ENCODE measurements at regions not wholly inside any gene's neighbourhood (a gene's known extent, or its start where the extent isn't known, plus 50 kb on each side); places are given as distances from the start of the nearest gene placed in this dataset.

DNA sequence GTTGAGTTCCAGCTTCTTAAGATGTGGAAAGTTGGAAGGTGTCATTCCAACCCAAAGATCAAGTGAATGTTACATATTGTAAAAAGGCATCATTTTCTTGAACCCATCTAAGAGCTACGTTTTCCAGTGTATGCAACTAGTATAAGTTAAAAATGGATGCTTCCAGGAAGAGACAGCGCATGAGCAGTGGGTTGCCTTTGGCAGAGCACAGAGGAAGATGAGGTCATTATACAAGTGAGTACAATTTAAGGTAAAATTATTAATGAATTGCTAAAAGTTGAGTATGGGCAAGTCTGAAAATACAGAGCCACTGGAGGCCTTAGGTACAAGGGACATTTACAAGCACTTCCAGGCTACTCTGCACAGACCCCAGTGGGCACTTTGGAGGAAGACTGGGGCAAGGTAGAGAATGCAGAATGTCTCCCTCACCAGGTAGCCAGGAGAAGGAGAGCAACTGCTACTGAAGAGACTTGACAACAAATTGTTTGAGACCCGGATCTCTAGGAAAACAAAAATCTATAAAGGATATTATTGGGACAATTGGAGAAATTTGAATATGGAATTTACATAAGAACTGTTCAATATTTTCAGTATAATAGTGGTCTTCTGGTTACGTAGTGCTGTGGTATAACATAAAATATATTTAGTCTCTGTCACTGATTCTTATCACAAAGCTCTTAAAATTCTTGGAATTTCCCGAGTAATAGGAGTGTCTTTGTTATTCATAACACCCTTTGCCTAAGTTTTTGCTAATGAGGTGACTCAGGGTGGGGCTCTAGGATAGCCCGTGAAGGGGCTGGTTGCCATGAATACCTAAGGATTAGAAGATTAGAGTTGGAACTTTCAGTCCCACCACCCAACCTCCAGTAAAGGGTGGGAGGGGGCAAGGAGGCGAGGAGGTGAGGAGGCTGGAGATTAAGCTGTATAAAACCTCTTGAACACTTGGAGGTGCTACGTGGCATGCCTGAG, 129.9 kb upstream of the FER start:
- H3K9me3 ChIP-seq (ENCODE audit: insufficient read depth, low read length, severe bottlenecking) = peaks cover 2% of the 10 kb centered on the region
- no peaks in the 10 kb centered on the region for H3K36me3 ChIP-seq (ENCODE audit: insufficient read depth, low read length)
- DNase-seq = no peak
- TF ChIP-seq, protein P1, sequence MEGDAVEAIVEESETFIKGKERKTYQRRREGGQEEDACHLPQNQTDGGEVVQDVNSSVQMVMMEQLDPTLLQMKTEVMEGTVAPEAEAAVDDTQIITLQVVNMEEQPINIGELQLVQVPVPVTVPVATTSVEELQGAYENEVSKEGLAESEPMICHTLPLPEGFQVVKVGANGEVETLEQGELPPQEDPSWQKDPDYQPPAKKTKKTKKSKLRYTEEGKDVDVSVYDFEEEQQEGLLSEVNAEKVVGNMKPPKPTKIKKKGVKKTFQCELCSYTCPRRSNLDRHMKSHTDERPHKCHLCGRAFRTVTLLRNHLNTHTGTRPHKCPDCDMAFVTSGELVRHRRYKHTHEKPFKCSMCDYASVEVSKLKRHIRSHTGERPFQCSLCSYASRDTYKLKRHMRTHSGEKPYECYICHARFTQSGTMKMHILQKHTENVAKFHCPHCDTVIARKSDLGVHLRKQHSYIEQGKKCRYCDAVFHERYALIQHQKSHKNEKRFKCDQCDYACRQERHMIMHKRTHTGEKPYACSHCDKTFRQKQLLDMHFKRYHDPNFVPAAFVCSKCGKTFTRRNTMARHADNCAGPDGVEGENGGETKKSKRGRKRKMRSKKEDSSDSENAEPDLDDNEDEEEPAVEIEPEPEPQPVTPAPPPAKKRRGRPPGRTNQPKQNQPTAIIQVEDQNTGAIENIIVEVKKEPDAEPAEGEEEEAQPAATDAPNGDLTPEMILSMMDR (IDR thresholded peaks at IDR 0.05; ENCODE audit: borderline replicate concordance, extremely low read depth, low read length, poor library complexity, severe bottlenecking) = no peak
- no peaks in the 10 kb centered on the region for H3K79me2 ChIP-seq (ENCODE audit: insufficient read depth, low read length)
- H2AFZ ChIP-seq (ENCODE audit: low read depth, low read length) = no peak overlapping the region
- H3K4me3 ChIP-seq (ENCODE audit: low read depth in 1 of 2, low read length in 2 of 2) = no peak overlapping the region
- no peaks in the 10 kb centered on the region for H4K20me1 ChIP-seq (ENCODE audit: insufficient read depth, low read length)
- no peaks in the 10 kb centered on the region for H3K4me1 ChIP-seq (ENCODE audit: insufficient read depth, low read length)
- no peak overlapping the region for H3K4me2 ChIP-seq (ENCODE audit: insufficient read depth, low read length)
- ATAC-seq (ENCODE audit: insufficient read depth, low read depth) = no peak
- H3K27ac ChIP-seq (ENCODE audit: low read length) = no peak overlapping the region
- no peak overlapping the region for H3K9ac ChIP-seq (ENCODE audit: low read depth, low read length)
- H3K27me3 ChIP-seq (ENCODE audit: insufficient read depth, low read length, poor library complexity) = no peaks in the 10 kb centered on the region

DNA sequence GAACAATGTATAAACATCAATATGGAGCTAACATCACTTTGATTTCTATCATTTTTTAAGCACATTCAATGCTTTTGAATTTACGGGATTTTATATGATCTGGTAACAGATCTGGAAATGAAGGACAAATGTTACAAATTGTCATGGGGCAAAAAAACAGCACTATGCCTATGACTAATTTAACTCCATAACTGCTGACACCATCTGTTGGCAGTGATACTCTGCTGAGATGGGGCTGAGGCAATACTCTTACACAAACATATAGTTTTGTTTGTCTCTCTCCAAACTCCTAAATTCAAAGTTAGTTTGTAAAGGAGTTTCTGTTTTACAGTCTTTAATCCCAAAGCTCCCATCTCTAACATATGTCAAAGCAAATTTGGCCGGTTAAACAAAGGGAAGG, 132.5 kb upstream of the FER start:
- H4K20me1 ChIP-seq (ENCODE audit: insufficient read depth, low read length) = no peaks in the 10 kb centered on the region
- H3K79me2 ChIP-seq (ENCODE audit: insufficient read depth, low read length) = no peaks in the 10 kb centered on the region
- H3K4me3 ChIP-seq (ENCODE audit: low read depth in 1 of 2, low read length in 2 of 2) = no peak overlapping the region
- no peak overlapping the region for H3K27ac ChIP-seq (ENCODE audit: low read length)
- H3K36me3 ChIP-seq (ENCODE audit: insufficient read depth, low read length) = no peaks in the 10 kb centered on the region
- ATAC-seq (ENCODE audit: insufficient read depth, low read depth) (no peak), DNase-seq (no peak)
- H3K9me3 ChIP-seq (ENCODE audit: insufficient read depth, low read length, severe bottlenecking) = peaks cover 2% of the 10 kb centered on the region
- H3K4me1 ChIP-seq (ENCODE audit: insufficient read depth, low read length) = no peaks in the 10 kb centered on the region
- no peaks in the 10 kb centered on the region for H3K27me3 ChIP-seq (ENCODE audit: insufficient read depth, low read length, poor library complexity)
- TF ChIP-seq, protein P1 (IDR thresholded peaks at IDR 0.05; ENCODE audit: borderline replicate concordance, extremely low read depth, low read length, poor library complexity, severe bottlenecking) = no peak
- no peak for TF ChIP-seq EZH2 (IDR thresholded peaks at IDR 0.05; ENCODE audit: borderline replicate concordance, low read depth, low read length, severe bottlenecking)
- no peak overlapping the region for H3K4me2 ChIP-seq (ENCODE audit: insufficient read depth, low read length)
- H2AFZ ChIP-seq (ENCODE audit: low read depth, low read length) = no peak overlapping the region
- H3K9ac ChIP-seq (ENCODE audit: low read depth, low read length) = no peak overlapping the region

DNA sequence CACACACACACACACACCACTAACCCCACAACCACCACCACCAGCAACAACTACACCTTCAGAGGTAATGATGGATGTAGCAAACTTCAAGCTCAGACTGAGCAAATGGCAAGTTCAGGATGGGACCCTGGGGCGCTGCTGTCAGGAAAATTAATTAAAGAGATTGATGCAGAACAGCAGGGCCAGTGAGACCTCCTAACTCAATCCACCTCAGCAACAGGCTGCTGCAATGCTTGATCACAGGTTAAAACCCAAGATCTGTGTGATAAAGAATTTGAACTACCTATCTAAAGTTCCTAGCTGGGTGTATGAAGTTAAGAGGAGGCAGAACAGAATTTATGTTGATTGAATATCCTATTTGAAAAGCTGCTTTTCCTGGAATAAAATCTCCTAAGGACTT, 140.3 kb upstream of the FER start:
- H4K20me1 ChIP-seq (ENCODE audit: insufficient read depth, low read length) = no peaks in the 10 kb centered on the region

More for the DNA sequence above, 140.3 kb upstream of the FER start:
- H2AFZ ChIP-seq (ENCODE audit: low read depth, low read length) = no peak overlapping the region
- H3K9me3 ChIP-seq (ENCODE audit: insufficient read depth, low read length, severe bottlenecking) = no peaks in the 10 kb centered on the region
- TF ChIP-seq, protein P1 (IDR thresholded peaks at IDR 0.05; ENCODE audit: borderline replicate concordance, extremely low read depth, low read length, poor library complexity, severe bottlenecking) = no peak
- TF ChIP-seq EZH2 (IDR thresholded peaks at IDR 0.05; ENCODE audit: borderline replicate concordance, low read depth, low read length, severe bottlenecking) = no peak
- H3K9ac ChIP-seq (ENCODE audit: low read depth, low read length) = no peak overlapping the region
- no peak overlapping the region for H3K4me2 ChIP-seq (ENCODE audit: insufficient read depth, low read length)
- no peaks in the 10 kb centered on the region for H3K79me2 ChIP-seq (ENCODE audit: insufficient read depth, low read length)
- no peak overlapping the region for H3K27ac ChIP-seq (ENCODE audit: low read length)
- no peaks in the 10 kb centered on the region for H3K36me3 ChIP-seq (ENCODE audit: insufficient read depth, low read length)
- H3K27me3 ChIP-seq (ENCODE audit: insufficient read depth, low read length, poor library complexity) = no peaks in the 10 kb centered on the region
- H3K4me1 ChIP-seq (ENCODE audit: insufficient read depth, low read length) = peaks cover 10% of the 10 kb centered on the region
- H3K4me3 ChIP-seq (ENCODE audit: low read depth in 1 of 2, low read length in 2 of 2) = no peak overlapping the region
- no peak for ATAC-seq (ENCODE audit: insufficient read depth, low read depth)
- DNase-seq = no peak
